GM12878 (cell line): ENCODE measurements at regions not wholly inside any gene's neighbourhood (a gene's known extent, or its start where the extent isn't known, plus 50 kb on each side); places are given as distances from the start of the nearest gene placed in this dataset.

Experiments used
- BHLHE40 ChIP-seq, 2 experiments: fragments of 450-650 bp in 1 of 2; IDR thresholded peaks; 2 replicates each; pipeline ENCODE4 v1.6.1; 2011 to 2017; ENCODE audit warnings: low read depth in 2 of 2, borderline replicate concordance in 1 of 2, improper control_type of control experiment in 1 of 2, low read length in 1 of 2, mild to moderate bottlenecking in 1 of 2
- NFXL1 ChIP-seq: fragments of 450-650 bp; IDR thresholded peaks from 2 replicates; pipeline ENCODE4 v1.6.1; 2017; ENCODE audit warnings: antibody characterized with exemption, mild to moderate bottlenecking, borderline replicate concordance
- POLR2AphosphoS5 ChIP-seq: IDR thresholded peaks from 2 replicates; pipeline ENCODE4 v1.6.1; 2011; ENCODE audit warnings: mild to moderate bottlenecking, low read length, inconsistent platforms

- TF ChIP-seq BHLHE40 (IDR thresholded peaks at IDR 0.05; ENCODE audit: borderline replicate concordance in 1 of 2, low read depth in 2 of 2, low read length in 1 of 2) (no peak), NFXL1 (no peak), POLR2AphosphoS5 (no peak)
These were observed 239.0 kb downstream of the REEP3 start for GRCh38 chr10:63760034-63760707.
